SU-DHL-6 (cell line): ENCODE measurements at regions not wholly inside any gene's neighbourhood (a gene's known extent, or its start where the extent isn't known, plus 50 kb on each side); places are given as distances from the start of the nearest gene placed in this dataset.

Experiments
- EZH2phosphoT487 ChIP-seq: fragments of 200-600 bp; sonication (generic), shearing (Covaris generic); conservative IDR thresholded peaks from 2 replicates; pipeline ENCODE4 v1.6.1; 2018; ENCODE audit warnings: mild to moderate bottlenecking, antibody characterized with exemption, low read length, moderate library complexity, mixed read lengths
- TF ChIP-seq, protein P1 (sequence below): fragments of 200-600 bp; sonication (generic); IDR thresholded peaks from one replicate; pipeline ENCODE4 v1.5.1; 2017; ENCODE audit warnings: antibody characterized with exemption, mild to moderate bottlenecking, low read length, moderate library complexity; ENCODE audit not compliant: insufficient read depth, poor library complexity, severe bottlenecking

DNA sequence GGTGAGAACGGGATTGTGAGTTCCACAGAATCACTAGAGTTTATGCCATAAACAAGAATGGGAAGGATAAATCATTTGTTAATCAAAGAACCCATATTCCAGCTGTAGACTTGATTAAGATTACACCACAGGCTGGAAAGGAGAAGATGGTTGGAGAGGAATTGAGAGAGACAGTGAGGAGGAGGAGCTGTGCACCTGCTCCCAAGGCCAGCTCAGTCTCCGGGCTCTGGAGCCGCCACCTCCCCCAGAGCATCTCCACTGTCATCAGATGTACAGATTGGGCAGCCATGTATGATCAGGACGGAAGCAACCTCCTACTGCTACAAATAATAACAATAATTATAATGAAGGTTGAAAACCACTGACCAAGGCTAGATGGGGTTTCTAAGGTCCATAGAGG, 170.0 kb downstream of the MINAR1 start:
- TF ChIP-seq, protein P1, sequence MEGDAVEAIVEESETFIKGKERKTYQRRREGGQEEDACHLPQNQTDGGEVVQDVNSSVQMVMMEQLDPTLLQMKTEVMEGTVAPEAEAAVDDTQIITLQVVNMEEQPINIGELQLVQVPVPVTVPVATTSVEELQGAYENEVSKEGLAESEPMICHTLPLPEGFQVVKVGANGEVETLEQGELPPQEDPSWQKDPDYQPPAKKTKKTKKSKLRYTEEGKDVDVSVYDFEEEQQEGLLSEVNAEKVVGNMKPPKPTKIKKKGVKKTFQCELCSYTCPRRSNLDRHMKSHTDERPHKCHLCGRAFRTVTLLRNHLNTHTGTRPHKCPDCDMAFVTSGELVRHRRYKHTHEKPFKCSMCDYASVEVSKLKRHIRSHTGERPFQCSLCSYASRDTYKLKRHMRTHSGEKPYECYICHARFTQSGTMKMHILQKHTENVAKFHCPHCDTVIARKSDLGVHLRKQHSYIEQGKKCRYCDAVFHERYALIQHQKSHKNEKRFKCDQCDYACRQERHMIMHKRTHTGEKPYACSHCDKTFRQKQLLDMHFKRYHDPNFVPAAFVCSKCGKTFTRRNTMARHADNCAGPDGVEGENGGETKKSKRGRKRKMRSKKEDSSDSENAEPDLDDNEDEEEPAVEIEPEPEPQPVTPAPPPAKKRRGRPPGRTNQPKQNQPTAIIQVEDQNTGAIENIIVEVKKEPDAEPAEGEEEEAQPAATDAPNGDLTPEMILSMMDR = no peak
- TF ChIP-seq EZH2phosphoT487 = no peak
